GM13976 (cell line): ENCODE measurements at regions not wholly inside any gene's neighbourhood (a gene's known extent, or its start where the extent isn't known, plus 50 kb on each side); places are given as distances from the start of the nearest gene placed in this dataset.
"Not testable (repeated sequence)": the region's sequence is repeated elsewhere in the genome, so short reads cannot be mapped to it uniquely, and the experiment has no call there.

Source experiments
- DNase-seq: peaks from one replicate; pipeline ENCODE4 v3.0.0; 2012; ENCODE audit warnings: low spot score
- in situ Hi-C: fragments of 300-500 bp; cut with MboI; formaldehyde crosslinking; loops from one replicate; pipeline ENCODE4 v1.12.0; 2022; ENCODE audit warnings: low sequenced_read_pairs, mixed read lengths, inconsistent platforms; ENCODE audit not compliant: unreplicated experiment
- TF ChIP-seq, protein P1 (sequence below): IDR thresholded peaks from 2 replicates; pipeline ENCODE4 v1.5.1; 2012; ENCODE audit warnings: borderline replicate concordance, mild to moderate bottlenecking; ENCODE audit not compliant: insufficient read depth; ENCODE audit errors: extremely low read depth, missing control alignments, control extremely low read depth

DNA sequence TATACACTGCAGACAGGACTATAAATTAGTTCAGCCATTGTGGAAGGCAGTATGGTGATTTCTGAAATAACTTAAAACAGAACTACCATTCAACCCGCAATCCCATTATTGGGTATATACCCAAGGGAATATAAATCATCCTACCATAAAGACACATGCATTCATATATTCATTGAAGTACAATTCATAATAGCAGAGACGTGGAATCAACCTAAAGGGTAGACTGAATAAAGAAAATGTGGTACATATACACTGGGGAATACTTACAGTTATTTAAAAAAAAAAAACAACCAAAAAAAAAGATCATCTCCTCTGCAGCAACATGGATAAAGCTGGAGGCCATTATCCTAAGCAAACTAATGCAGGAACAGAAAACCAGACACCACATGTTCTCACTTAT, 473.9 kb downstream of the TRHDE start:
- DNase-seq, result no peak
- TF ChIP-seq, protein P1, sequence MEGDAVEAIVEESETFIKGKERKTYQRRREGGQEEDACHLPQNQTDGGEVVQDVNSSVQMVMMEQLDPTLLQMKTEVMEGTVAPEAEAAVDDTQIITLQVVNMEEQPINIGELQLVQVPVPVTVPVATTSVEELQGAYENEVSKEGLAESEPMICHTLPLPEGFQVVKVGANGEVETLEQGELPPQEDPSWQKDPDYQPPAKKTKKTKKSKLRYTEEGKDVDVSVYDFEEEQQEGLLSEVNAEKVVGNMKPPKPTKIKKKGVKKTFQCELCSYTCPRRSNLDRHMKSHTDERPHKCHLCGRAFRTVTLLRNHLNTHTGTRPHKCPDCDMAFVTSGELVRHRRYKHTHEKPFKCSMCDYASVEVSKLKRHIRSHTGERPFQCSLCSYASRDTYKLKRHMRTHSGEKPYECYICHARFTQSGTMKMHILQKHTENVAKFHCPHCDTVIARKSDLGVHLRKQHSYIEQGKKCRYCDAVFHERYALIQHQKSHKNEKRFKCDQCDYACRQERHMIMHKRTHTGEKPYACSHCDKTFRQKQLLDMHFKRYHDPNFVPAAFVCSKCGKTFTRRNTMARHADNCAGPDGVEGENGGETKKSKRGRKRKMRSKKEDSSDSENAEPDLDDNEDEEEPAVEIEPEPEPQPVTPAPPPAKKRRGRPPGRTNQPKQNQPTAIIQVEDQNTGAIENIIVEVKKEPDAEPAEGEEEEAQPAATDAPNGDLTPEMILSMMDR, result no peak
- in situ Hi-C loops, result no loop called here

DNA sequence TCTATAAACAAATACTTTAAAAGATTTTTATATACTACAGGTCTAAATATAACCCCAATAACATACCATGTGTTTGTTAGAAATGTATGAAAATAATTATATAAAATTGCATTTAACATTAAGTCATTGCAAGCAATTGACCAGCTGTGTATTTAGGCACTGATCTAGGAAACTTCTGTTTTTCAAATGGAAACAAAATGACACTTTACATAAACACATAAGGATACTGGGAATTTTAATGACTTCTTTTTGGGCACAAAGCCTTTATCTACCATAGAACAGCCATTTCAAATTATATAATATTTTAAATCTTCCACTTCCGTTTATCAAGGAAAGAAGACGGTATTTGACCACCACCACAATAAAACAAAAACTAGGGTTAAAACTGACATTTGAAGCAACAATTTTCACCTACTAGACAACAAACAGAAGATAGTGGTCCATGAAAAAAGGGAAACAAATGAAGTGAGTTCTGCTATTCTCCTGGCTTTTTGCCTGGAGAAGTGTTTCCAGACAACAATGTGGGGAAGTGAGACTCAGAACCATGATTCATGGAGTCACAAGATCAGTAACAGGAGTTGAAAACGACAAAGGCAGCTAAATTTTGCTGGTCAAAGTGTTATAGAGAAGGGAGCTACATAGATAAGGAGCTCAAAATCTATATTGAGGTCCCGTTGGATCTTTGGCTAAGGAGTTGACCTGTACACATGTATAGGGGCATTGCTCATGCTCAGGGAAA, 475.1 kb downstream of the TRHDE start:
- in situ Hi-C loops, result no loop called here
- no peak for DNase-seq
- TF ChIP-seq, protein P1, result no peak

DNA sequence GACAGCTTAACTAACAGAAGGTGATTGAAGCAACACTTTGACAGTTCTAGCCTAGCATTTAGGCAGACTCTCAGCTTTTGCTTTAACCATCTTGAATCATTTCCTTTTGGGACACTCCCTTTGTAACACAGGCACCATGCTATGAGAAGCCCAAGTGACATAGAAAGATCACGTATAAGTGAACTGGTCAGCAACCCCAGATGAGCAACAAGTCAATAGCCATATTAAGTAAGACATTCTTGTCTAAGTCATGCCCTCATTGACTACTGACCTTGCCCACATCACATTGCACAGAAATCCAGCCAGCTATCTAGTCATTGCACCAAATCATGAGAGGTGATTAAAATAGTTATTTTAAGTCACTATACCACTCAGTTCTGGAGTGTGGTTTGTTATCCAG, 476.8 kb downstream of the TRHDE start:
- in situ Hi-C loops, result no loop called here
- no peak for DNase-seq
- TF ChIP-seq, protein P1, result no peak

DNA sequence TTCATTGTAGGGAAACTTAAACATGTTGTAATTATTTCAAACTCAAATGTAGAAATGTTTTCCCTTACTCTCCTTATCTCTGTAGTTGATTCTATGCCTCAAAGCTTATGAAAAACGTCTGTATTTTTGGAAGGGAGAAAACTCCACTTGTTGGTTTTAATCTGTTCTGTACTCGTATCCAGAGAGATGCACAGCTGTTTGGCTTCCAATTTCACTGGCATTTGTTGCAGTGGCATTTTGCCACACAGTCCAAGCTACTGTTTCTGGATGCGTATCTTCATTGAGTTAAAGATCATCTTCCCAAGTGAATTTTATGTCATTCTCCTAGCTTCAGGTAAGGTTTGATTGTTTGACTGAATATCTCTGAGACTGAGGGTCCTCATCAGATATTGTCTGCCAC, 481.4 kb downstream of the TRHDE start:
- in situ Hi-C loops, result no loop called here

DNA sequence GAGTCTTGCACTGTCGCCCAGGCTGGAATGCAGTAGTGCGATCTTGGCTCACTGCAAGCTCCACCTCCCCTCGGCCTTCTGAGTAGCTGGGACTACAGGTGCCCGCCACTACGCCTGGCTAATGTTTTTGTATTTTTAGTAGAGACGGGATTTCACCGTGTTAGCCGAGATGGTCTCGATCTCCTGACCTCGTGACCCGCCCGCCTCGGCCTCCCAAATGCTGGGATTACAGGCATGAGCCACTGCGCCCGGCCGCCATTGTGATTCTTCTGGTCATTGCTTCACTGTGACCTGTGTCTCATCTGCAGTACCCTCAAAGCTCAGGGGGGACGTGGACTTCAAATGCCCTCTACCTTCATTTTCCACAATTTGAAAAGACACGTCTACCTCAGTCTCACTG, 481.9 kb downstream of the TRHDE start:
- DNase-seq, in situ Hi-C loops: not testable (repeated sequence)

More for the DNA sequence above, 481.4 kb downstream of the TRHDE start:
- TF ChIP-seq, protein P1, result no peak
- DNase-seq, result no peak

DNA sequence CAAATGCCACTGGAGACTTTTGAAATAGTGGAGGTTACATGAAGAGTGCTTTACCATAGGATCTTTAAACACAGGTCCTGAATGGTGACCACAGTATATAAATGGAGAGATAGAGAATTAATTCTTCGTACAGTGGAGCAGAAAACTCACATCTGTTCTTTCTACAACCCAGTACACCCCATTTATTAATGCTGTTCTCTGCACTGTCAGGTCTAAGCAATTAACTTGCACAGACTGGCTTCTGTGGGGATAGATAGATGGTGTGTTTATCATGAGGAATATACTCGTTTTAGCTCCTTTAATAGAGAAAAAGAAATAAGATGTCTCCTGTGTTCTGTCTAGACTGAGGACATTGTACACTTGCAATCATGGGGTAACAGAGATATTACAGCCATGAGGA, 494.3 kb downstream of the TRHDE start:
- in situ Hi-C loops, result no loop called here
- TF ChIP-seq, protein P1, result no peak
- no peak for DNase-seq

DNA sequence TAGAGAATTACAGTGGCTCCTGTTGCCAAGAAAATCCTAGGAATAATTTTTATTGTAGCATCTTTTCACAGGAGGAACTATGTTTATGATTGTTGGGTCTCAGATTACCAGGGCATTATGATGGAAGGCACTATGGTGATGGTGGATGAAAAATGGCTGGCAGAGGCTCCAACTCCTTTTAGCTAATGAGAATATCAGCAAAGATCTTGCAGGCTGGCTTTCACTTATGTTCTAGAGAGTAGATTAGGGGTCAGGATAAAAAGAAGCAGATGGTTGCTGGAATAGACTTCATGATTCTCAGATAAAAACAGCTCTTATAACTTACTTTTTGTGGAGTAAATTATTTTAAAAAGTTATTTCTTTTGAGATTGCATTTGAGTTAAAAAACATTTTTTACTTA, 501.9 kb downstream of the TRHDE start:
- DNase-seq, result no peak
- in situ Hi-C loops, result no loop called here
- TF ChIP-seq, protein P1, result no peak
